ENCODE measurements at regions not wholly inside any gene's neighbourhood (a gene's known extent, or its start where the extent isn't known, plus 50 kb on each side); places are given as distances from the start of the nearest gene placed in this dataset.

DNA sequence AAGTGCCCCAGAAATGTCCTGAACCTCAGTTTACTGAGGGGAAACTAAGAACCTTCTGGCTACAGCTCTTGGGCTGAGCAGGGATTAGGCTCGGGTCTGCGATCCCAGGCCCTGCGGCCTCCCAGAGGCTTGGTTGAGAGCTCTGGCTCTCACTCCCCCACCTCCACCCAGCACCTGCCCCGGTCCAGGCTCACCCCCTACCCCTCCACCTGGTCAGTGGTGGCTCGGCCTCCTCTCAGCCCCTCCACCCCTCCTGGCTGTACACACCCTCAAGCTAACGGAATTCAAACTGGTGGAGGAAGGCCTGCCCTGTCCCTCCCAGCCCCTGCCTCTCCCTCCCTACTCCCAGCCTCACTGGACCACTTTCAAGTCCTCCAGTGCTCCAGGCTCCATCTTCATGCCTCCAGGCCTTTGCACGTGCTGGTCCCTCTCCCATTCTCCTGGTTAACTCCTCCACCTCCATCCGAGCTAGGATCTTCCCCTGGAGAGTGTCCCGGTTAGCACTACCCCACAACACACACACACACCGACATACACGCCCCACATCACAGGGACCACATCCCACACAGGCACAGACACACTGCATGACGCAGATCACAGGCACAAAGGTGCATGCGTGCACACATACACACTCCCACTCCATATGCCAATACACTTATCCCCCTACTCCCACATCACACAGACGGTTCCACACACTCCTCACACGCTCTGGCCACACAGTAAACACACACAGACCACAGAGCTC, 130.9 kb downstream of the C9orf50 start:
- DNase-seq, result no peak

DNA sequence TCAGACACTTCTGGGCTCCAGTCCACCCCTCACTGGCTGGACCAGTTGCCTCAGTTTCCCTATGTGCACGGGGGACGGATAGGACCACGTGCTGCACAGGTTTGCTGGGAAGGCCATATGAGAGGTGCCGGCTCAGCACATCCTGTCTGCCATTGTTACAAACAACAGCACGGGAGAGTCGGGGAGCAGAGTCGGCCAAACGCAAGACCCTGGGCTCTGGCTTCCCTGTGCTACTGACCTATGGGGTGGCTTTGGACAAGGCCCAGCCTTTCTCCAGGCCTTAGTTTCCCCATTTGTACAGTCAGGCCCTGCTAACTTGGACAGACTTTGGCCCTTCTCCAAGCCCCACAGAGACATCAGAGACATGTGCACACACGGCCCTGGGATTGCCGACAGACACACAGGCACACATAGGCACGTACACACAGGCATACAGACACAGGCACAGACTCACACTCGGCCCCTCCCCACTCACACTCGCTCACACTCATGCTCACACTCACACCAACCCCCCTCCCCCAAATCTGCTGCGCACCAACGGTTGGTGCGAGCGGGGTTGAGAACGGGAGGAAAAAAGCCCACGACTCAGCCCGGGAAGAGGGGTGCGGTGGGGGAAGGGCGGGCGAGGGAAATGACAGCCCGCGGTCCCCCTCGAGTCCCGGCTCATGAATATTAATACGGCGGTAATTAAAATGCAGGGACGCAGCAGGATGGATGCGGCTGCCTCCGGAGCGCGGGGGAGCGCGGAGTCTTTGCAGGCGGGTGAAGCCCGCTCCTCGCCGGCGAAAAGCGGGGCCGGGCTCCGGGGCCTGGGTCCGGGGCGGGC, 133.0 kb downstream of the C9orf50 start:
- peak in 1 of 2 donors; percentile 69 for DNase-seq

- DNase-seq, result no peak
Measured at GRCh38 chr9:129486756-129487657, 133.9 kb downstream of the C9orf50 start.

GRCh38 chr9:129485145-129485774, 135.6 kb downstream of the C9orf50 start:
- no peak for DNase-seq

- no peak for DNase-seq
Measured at GRCh38 chr9:129484352-129485000, 136.4 kb downstream of the C9orf50 start.

DNA sequence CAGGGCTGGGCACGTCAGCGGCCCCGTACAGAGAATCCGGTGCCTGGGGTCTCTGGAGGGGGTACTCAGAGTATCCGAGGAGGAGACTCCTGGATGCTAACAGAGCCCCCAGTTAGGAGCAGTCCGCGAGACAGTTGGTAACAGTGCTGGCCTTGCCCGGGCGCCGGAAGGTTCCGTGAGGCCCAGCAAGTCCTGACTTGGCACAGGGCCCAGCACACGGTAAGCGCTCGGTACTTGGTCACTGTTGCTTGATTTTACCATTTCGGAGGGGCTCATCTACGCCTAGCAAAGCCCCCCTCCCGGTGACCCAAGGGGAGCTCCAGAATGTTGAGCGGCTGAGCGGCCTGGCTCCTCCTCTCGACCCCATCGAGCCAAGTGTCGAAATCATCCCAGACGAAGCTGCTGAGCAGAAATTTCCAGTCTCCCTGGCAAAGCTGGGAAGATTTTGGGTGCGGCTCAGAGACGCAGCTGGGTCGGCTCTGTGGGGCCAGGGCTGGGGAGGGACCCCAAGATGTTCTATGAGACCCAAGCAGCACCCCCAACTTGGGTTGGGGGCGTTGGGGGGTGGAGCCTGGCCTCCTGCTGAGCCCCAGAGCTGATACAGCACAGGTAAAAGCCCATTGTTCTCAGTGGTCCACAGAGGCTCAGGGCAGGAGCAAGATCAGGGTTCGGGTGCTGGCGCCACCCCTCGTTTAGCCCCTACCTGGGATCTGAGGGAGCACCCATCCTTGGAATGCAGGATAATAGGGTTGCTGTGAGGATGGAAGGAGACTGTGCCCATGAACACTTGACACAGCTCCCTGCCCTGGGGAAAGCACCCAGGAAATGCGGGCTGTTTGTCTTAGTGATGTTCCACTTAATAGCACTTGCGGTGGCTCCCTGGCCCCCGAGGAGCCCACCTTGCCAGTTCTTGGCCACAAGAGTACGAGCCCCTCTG, 137.2 kb downstream of the C9orf50 start:
- peak; percentile 95 for DNase-seq

GRCh38 chr9:129482521-129483414, 138.1 kb downstream of the C9orf50 start:
- peak; percentile 89 to 91 for DNase-seq

GRCh38 chr9:129481810-129482511, 138.9 kb downstream of the C9orf50 start:
- DNase-seq, result peak in 1 of 2 donors; percentile 61

- no peak for DNase-seq
Measured at GRCh38 chr9:129481424-129481809, 139.5 kb downstream of the C9orf50 start.

DNA sequence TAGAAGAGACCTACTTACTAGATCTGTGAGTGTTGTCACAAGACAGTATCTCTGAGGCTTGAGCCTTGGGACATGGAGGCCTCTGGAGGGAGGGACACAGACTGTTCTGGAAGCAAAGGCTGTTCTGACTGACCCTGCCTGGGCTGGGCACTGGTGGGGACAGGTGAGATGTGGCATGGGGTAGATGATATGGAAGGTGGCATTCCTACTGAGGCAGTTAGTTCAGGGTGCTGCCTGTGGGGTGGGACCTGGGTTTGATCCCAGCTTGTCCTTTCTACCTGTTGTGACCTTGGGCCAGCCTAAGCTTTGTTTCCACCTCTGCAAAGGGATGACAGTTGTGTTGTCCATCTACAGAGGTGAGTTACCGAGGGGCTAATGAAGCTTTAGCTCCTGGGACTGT, 140.2 kb downstream of the C9orf50 start:
- DNase-seq, result no peak

- DNase-seq, result no peak
Measured at GRCh38 chr9:129480227-129480626, 140.7 kb downstream of the C9orf50 start.

GRCh38 chr9:129479631-129480011, 141.3 kb downstream of the C9orf50 start:
- DNase-seq, result no peak

DNA sequence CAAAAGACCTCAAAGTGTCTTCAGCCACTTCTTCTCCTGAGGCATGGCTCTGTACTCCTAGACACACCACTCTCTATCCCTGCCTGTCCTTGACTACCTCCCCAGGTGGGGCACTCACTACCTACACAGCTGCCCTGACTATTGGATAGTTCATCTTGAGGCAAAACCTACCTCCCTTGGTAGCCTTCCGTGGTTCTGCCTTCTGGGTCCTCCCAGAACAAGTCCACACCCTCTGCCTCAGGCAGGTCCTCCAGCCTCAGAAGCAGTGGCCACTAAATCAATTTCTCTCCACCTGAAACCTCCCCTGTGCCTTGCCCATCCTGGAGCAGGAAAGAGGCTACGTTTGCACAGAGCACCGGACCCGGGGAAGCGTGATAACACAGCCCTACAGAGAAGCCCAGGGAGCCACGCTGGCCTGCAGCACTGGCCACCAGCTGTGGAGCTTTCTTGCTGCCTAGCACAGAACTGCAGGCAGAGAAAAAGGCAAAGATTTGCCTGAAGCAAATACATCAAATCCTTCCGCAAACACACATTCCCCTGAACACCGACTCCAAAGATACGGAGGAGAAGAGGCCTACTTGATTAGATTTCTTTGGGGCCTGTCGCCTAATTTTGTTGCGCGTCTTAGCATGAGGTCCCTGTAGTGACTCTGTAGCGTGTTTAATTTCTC, 141.8 kb downstream of the C9orf50 start:
- DNase-seq, result no peak

DNA sequence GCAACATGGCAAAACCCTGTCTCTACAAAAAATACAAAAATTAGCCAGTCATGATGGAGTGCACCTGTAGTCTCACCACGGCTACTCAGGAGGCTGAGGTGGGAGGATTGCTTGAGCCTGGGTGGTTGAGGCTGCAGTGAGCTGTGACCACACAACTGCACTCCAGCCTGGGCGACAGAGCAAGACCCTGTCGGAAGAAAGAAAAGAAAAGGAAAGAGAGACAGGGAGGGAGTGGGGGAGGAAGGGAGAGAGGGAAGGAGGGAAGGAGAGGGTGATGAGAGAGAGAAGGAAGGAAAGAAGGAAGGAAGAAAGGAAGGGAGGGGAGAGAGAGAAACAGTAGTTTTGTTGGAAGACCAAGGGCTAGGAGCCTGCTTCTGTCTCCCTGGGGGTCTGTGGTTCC, 142.4 kb downstream of the C9orf50 start:
- DNase-seq, result no peak

GRCh38 chr9:129476821-129477611, 143.9 kb downstream of the C9orf50 start:
- DNase-seq, result no peak

GRCh38 chr9:129474740-129475404, 146.0 kb downstream of the C9orf50 start:
- no peak for DNase-seq

Data from right lung (tissue), 2 donors.